ENCODE measurements at regions not wholly inside any gene's neighbourhood (a gene's known extent, or its start where the extent isn't known, plus 50 kb on each side); places are given as distances from the start of the nearest gene placed in this dataset.
"Not testable (repeated sequence)": the region's sequence is repeated elsewhere in the genome, so short reads cannot be mapped to it uniquely, and the experiment has no call there.

DNA sequence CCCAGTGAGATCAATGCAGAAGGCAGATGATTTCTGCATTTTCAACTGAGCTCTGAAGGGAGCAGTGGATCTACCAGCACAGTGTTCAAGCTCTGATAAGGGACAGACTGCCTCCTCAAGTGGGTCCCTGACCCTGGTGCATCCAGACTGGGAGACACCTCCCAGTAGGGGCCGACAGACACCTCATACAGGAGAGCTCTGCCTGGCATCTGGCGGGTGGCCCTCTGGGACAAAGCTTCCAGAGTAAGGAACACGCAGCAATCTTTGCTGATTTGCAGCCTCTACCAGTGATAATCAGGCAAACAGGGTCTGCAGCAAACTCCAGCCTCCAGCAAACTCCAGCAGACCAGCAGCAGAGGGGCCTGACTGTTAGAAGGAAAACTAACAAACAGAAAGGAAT, 152.9 kb upstream of the CCDC196 start:
- not testable (repeated sequence) for DNase-seq (ENCODE audit: low read depth)

DNA sequence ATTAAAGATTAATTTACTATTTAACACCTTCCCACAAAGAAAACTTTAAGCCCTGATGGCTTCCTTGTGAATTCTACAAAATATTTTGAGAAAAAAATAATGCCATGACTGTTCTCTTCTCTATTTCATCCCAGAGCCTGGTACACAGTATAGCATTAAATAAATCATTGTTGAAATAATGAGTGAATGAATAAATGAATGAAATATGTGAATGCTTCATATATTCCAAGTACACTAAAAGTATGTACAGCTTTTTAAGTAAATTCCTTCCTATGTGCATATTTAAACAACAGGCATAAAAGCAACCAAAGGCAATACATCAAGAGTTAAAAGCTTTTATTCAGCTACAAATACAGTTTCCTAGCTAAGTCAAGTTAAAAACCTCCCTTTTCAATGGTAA, 144.9 kb upstream of the CCDC196 start:
- DNase-seq (ENCODE audit: low read depth): no peak

DNA sequence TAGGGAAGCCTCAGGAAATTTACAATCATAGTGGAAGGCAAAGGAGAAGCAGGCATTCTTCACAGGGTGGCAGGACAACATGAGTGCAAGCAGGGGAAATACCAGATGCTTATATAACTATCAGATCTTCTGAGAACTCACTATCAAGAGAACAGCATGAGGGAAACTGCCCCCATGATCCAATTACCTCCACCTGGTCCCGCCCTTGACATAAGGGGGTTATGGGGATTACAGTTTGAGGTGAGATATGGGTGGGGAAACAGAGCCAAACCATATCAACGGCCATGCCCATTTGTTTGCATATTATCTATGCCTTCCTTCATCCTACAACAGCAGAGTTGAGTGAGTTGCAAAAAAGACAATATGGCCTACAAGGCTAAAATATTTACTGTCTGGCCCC, 140.2 kb upstream of the CCDC196 start:
- DNase-seq (ENCODE audit: low read depth): no peak

DNA sequence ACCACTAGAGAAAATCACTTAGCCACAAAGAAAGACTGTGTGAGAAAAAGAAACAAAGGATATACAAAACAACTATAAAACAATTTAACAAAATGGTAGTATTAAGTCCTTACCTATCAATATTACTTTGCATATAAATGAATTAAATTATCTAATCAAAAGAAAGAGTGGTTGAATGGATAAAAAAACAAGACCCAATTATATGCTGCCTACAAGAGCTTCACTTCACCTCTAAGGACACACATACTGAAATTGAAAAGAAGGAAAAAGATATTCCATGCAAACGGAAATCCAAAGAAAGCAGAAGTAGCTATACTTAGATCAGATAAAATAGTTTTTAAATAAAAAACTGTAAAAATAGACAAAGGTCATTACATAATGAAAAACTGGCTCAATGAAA, 134.9 kb upstream of the CCDC196 start:
- no peak for DNase-seq (ENCODE audit: low read depth)

DNA sequence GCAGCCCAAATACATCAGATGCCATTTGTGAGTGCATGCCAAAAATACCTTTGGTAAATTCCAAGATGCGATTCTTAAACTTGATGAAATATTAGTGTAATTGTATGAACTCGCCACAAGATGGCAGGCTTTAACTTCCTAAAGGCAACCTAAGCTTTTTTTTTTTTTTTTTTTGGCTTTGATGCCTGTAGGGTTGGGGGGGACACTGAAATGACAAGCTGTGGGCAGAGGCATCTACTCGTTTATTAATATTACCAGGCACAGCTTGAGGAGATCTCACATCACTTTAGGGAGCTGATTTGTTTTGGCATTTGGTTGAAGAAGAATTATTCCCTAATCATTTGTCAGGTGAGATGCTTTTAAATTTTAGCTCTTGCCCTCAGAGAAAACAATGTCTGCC, 126.7 kb upstream of the CCDC196 start:
- DNase-seq (ENCODE audit: low read depth): peak; percentile 30

DNA sequence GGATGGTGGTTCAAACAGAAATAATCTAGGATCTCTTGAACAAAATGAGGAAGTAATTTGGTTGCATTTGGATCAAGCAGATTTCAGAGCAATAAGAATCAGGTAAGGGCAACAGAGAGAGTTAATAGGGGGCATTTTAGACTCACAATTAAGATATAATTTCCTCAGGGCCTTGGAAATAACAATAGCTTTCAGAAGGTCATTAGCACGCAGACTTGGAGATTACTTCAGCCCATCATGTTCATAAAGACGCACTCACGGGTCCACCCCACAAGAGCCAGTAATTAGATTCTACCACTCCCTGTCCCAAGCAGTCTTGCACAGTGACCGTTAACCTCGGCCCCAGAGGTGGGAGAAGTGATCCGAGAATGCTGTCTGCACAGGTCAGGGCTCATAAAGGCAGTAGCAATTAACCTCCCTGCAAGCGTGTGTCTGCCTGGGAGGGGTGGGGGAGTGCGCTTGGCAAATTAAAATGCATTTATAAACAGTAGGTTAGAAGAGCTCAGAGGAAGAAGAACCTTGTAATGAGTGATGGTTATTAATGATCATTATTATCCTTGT, 125.7 kb upstream of the CCDC196 start:
- DNase-seq (ENCODE audit: low read depth): no peak

DNA sequence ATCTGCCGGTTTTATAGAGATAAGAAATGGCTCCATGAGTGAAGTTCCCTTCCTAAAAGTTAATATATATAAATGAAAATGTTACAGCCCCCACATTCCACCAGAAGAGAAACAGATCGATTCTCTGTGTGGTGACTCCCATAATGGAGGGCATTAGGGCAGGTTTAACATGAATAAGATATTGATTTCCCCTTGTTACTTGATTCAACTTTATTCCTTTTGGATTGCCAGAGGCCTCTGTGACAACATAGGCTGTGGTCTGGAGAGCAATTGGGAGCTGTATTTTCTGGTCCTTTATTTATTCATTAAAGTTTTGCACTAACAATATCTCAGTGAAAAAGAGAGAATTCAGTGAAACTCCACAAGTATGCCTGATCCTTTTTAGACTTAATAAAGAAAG, 125.2 kb upstream of the CCDC196 start:
- no peak for DNase-seq (ENCODE audit: low read depth)

DNA sequence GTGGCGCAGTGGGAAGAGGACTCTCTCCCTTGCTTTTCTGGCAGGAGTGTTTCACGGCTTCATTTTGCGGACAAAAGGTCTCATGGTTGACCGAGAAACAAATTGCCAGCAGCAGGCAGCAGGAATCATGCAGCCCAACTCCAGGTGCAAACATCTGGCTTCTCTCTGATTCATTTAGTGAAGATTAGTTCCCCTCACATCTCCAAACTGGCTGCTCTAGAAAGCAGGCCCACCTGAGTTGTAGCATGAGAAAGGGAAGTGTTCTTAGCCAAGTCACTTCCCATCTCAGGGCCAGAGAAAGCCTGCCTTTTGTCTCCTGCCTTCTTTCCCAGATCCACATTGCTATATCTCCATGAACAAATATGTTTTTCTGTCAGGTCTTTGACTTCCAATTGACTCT, 120.8 kb upstream of the CCDC196 start:
- no peak for DNase-seq (ENCODE audit: low read depth)

DNA sequence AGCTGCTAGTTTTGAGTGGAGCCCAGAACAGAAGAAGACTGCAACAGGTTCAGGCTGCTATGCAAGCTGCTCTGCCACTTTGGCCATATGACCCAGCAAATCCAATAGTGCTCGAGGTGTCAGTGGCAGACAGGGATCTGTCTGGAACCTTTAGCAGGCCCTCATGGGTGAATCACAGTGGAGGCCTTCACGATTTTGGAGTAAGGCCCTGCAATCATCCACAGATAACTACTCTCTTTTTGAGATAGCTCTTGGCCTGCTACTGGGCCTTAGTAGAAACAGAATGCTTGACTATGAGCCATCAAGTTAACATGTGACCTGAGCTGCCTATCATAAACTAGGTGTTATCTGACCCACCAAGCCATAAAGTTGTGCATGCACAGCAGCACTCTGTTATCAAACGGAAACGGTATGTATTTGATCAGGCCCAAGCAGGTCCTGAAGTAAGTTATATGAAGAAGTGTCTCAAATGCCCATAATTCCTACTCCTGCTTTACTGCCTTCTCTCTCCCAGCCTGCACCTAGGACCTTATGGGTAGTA, 116.9 kb upstream of the CCDC196 start:
- DNase-seq (ENCODE audit: low read depth): no peak

DNA sequence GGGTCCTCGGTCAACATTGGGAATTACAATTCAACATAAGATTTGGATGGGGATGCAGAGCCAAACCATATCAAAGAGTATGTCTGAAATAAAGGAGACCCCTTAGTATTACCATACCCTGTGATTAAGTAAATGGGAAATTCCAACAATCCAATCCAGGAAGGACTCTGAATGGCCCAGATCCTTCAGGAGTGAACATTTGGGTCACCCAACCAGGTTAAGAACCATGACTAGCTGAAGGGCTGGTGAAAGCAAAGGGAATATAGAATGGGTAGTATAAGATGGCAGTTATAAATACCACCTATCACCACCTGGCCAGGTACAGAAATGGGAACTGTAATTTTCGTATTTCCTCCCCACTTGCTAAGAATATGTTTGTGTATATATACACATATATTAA, 114.4 kb upstream of the CCDC196 start:
- DNase-seq (ENCODE audit: low read depth): no peak

DNA sequence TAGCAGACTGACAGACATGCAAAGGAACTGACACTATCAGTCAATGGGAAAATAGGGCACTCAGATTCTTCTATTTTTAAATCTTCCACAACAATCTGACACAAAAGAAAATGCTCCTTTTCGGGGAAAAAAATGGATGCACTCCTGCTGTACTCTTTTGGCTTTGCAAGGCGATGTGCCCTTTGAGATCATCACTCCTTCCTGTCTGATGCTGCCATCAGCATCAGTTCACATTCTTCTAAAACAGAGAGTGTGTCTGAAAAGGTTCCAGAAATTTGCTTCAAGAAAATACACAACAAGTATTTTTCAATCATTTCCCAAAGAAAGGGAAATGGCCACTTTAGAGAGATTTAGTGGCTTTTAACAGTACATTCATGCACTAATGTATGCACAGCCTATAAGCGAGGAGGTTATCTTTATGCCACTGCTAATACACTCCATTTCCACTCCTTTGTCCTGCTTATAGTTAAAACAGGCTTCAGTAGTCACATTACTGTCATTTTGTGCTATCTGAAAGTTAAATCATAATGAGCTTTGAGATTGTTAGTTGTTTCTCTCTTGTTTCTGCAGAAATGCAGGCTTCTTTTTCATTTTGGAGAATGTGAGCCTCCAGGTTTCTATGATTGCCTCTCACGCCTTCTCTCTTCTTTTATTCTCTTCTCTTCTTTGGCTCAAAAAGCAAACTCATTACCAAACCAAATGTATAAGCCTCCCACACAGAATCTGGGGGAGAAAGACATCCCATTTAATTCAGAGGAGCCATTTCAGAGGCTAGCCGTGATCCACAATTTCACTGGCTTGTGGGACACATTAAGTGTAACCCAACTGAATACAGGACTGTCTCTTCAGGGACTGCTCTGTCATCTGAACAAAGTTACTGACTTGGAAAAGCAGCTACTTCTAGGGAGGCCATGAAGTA, 110.9 kb upstream of the CCDC196 start:
- DNase-seq (ENCODE audit: low read depth): no peak

DNA sequence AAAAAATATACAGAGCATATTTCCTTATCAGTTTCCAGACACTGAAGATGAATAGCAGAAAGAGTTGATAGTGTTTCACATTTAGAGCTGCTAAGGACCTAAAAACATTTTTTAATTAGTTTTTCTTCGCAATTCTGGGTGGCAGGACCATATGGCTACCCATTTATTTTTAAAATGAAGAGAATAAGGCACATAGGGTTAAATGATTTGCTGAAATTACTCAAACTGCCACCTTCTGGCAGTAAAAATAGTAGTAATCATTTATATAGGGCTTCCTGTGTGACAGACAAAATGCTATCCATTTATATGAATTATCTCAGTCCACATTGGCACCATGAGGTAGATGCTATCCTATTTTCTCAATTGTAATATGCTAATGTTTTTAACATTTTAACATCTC, 108.6 kb upstream of the CCDC196 start:
- DNase-seq (ENCODE audit: low read depth): no peak

DNA sequence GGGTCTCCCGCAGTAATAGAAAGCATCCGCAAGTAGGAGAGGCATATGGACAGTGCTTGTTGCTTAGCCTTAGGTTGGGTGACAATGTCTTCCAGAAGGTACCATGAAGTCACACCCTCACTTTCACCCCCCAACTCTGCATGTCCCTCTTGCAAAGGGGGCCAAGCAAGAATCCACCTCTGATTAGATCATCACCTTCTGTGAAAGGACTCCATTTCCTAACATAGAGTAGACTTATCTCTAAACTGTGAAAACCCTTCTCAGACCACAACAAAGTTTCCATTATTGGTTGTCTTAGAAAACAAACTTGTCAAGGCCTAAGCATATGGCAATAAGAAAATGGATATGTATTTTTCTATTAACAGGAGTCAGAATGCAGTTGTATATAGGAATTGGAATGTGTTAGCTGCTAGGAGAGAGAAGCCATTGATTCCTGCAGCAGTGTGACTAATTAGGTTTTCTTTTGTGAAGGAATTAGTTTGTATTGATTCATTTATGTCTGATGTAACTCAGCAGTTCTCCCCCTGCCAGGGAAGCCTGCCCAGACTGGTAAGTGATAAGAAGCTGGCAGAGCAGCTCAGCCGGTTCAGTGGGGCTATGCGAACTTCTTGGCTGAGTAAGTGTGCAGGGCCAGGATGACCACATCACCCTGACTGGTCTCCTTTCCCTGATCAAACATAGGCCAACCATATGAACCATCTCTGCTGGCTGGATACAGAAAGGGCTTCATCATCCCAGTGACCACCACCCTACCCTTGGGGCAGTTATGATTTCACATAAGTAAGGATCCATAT, 107.3 kb upstream of the CCDC196 start:
- no peak for DNase-seq (ENCODE audit: low read depth)

DNA sequence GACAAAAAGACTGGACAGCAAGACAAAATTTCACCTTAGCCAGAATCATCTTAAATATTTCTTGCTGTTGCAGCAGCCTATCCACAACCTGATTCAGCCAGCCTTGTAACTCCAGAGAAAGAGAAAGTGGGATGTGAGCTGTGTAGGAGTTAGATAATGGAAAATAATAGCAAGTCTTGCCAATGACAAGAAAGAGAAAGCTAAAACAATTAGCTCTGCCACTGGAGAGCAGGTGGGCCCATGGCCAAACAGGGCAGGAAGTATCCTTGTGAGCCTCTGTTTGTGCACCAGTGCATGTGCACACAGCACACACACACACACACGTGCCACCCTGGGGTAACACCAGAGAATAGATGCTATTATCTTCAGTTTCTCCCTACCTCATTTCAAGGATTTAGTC, 106.0 kb upstream of the CCDC196 start:
- no peak for DNase-seq (ENCODE audit: low read depth)

DNA sequence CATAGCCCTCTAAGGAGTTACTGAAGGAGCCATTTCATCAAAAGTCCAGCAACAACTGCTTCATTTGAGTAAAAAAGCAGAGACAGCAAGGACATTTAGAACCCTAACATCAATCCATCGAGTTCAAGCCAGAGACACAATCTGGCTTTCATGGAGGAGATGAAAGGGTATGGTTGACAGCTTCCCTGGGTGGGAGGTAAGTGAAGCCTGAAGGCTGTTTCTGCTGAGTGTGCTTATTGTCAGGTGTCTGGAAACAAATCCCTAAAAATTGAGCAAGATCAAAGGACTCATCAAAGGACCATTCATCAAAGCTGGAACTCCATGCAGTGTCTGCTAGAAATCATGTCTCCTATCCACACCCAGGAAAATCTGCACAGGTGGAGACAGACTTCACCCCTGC, 104.4 kb upstream of the CCDC196 start:
- no peak for DNase-seq (ENCODE audit: low read depth)

DNA sequence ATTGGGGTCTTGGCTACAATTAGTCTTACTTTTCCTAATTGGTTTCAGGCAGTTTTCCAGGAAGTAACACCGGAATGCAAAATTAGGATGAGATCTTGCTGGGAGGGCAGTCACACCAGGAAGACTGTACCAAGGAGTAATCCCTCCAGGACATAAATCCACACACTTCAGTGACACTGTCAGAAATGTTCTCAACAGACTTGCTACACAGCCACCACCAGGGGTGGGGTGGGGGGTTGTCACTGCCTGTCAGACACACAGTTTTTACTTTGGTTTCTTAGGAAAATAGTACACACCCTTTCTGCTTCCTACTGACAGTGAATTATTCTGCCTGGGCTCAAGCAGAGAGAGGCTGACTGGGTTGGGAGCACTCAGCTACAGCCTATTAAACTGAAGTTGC, 102.9 kb upstream of the CCDC196 start:
- DNase-seq (ENCODE audit: low read depth): no peak

DNA sequence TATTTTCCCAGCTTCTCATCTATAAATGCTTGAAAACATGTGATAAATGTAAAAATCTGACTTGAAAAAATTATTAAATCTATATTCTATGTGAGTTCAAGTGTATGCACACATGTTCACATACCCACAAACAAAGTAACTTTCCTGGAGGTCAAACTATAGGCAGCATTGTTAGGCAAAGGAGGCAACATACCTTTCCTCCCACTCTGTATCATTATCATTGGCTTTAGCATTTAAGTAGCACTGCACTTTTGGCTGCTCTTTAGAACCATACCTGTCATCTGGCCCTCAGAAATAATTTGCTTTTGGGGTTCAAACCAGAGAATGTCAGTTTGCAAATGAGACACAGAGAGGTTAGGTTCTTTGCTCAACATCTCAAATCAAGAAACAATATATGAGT, 102.4 kb upstream of the CCDC196 start:
- DNase-seq (ENCODE audit: low read depth): no peak

DNA sequence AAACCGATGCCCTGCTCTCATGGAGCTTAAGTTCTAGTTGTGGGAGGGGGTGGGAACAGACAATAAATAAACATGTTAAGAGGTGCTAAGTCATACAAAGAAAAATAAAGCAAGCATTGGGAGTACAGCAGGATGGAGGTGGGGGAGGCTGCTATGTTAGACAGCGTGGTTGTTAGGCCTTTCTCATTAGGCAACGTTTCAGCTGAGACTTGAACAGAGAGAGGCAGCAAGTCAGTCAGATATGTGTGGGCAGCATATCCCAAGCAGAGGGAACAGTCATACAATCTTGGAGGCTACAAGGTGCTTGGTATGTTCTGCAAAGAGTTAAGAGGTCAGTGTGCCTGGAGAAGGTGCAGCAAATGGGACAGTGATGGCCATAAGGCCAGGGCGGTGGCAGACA, 97.7 kb upstream of the CCDC196 start:
- no peak for DNase-seq (ENCODE audit: low read depth)

DNA sequence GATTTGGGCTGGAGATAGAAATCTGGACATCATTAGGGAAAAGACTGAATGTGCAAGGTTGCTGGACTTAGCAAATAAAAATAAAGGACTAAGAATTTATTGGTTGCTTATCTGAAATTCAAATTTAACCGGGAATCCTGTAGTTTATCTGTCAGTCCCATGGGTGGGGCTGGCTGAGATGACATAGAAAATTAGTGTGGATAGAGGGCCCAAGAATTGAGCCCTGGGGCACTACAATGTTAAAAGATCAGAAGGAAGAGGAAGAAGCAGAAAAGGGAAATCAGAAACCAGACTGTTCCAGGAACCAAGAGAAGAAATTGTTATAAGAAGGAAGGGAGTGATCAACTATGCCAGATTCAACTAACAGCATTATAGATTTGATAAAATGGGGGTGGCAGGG, 96.7 kb upstream of the CCDC196 start:
- no peak for DNase-seq (ENCODE audit: low read depth)

DNA sequence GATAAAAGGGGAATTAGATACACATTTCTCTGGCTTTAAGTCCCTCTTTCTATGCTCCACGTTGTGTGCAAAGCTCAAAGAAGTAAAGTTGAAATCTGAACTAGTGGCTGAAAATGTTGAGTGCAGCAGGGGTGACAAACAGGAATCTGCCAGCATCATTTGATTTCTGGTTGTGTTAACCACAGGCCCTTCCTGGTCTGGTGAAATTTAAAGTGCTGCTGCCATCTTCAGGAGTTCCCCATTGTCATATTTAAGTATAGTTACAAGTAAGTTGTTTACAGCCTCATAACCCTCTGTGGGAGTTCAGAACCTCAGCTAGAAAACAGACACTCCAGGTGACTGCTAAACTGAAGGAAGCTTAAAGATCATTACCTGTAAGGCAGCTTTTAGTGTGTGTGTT, 90.9 kb upstream of the CCDC196 start:
- DNase-seq (ENCODE audit: low read depth): no peak

DNA sequence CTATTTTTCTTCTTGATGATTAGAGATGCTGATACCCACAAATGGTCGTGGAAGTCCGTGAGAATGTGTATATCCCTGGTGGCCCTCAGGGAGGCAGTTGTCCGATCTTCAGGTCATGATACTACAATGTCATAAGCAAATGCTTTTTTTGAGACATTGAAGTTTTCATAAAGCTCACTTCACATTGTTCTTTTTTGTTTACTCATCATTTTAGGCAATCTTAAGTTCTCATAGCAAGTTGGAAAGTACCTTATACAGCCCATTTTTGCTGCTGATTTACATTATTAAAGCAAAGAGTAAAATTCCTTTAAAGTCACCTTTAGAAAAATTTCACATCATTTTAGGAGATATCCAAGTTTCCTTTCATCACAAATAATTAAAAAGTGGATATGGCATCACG, 90.0 kb upstream of the CCDC196 start:
- no peak for DNase-seq (ENCODE audit: low read depth)

DNA sequence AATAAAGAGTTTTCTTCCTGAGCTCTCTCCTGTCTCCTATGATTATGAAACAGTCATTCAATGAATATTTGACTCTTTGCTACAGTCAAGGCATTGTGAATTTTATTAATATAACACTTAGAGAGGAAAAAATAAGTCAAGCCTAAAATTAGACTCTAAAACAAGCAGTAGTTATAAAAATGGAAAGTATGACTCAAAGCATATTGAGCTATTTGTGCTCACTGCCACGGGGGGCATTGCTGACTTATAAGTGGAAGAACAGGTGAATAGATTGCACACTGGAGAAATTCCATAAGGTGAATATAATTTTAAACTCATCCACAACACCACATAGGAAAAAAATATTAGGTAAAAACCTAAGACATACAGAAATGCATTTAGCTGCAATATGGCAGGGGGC, 87.7 kb upstream of the CCDC196 start:
- DNase-seq (ENCODE audit: low read depth): no peak
